ENCODE measurements at regions not wholly inside any gene's neighbourhood (a gene's known extent, or its start where the extent isn't known, plus 50 kb on each side); places are given as distances from the start of the nearest gene placed in this dataset.

GRCh38 chr3:40873934-40874699 lies 325.2 kb upstream of the CTNNB1 start:
- 93 to 96% methylated on average over 5 to 6 of the region's 6 CpGs for WGBS, 2 experiments (ENCODE audit: insufficient coverage in 1 of 2, insufficient read length in 1 of 2)
- Histone ChIP-seq H3K27me3 (ENCODE audit: control insufficient read depth, insufficient read depth, low read length, poor library complexity, severe bottlenecking) (no peaks in the 10 kb centered on the region), H3K4me3 (ENCODE audit: low read length) (peak overlapping the region; percentile 49), H3K27ac (ENCODE audit: low read depth, low read length) (no peak overlapping the region), H3K4me1 (ENCODE audit: control insufficient read depth, insufficient read depth, low read length) (peaks cover 36% of the 10 kb centered on the region), H3K9ac (ENCODE audit: extremely low read depth, low read length, poor library complexity, severe bottlenecking) (no peak overlapping the region), H3K36me3 (ENCODE audit: control insufficient read depth, insufficient read depth, low read length) (no peaks in the 10 kb centered on the region), H3K9me3 (ENCODE audit: control insufficient read depth, low read length) (no peaks in the 10 kb centered on the region)
- no peak overlapping the region for H3K27ac Mint-ChIP-seq
- no peak overlapping the region for H3K4me3 Mint-ChIP-seq
- no peak for DNase-seq
- H3K4me1 Mint-ChIP-seq = peaks cover 65% of the 10 kb centered on the region
- H3K27me3 Mint-ChIP-seq (ENCODE audit: insufficient read depth) = no peaks in the 10 kb centered on the region
- no peak for TF ChIP-seq CTCF (conservative IDR thresholded peaks at IDR 0.05)
- no peaks in the 10 kb centered on the region for H3K9me3 Mint-ChIP-seq
- no peaks in the 10 kb centered on the region for H3K36me3 Mint-ChIP-seq (ENCODE audit: low read depth)

GRCh38 chr3:40875581-40875980 lies 323.7 kb upstream of the CTNNB1 start:
- Mint-ChIP-seq H3K36me3 (ENCODE audit: low read depth) (no peaks in the 10 kb centered on the region), H3K27me3 (ENCODE audit: insufficient read depth) (no peaks in the 10 kb centered on the region), H3K9me3 (no peaks in the 10 kb centered on the region), H3K4me1 (peaks cover 63% of the 10 kb centered on the region), H3K27ac (no peak overlapping the region), H3K4me3 (no peak overlapping the region)
- no peaks in the 10 kb centered on the region for H3K9me3 ChIP-seq (ENCODE audit: control insufficient read depth, low read length)
- H3K27me3 ChIP-seq (ENCODE audit: control insufficient read depth, insufficient read depth, low read length, poor library complexity, severe bottlenecking) = no peaks in the 10 kb centered on the region
- 74 to 83% methylated on average over 1 of the region's 1 CpG for WGBS, 2 experiments (ENCODE audit: insufficient coverage in 1 of 2, insufficient read length in 1 of 2)
- peak; percentile 72 for DNase-seq
- no peak for TF ChIP-seq CTCF (conservative IDR thresholded peaks at IDR 0.05)
- no peak overlapping the region for H3K9ac ChIP-seq (ENCODE audit: extremely low read depth, low read length, poor library complexity, severe bottlenecking)
- no peaks in the 10 kb centered on the region for H3K36me3 ChIP-seq (ENCODE audit: control insufficient read depth, insufficient read depth, low read length)
- no peak overlapping the region for H3K27ac ChIP-seq (ENCODE audit: low read depth, low read length)
- no peak overlapping the region for H3K4me3 ChIP-seq (ENCODE audit: low read length)
- H3K4me1 ChIP-seq (ENCODE audit: control insufficient read depth, insufficient read depth, low read length) = peaks cover 29% of the 10 kb centered on the region

GRCh38 chr3:40876009-40876408 lies 323.3 kb upstream of the CTNNB1 start:
- Histone ChIP-seq H3K27me3 (ENCODE audit: control insufficient read depth, insufficient read depth, low read length, poor library complexity, severe bottlenecking) (no peaks in the 10 kb centered on the region), H3K4me1 (ENCODE audit: control insufficient read depth, insufficient read depth, low read length) (peaks cover 29% of the 10 kb centered on the region), H3K27ac (ENCODE audit: low read depth, low read length) (no peak overlapping the region), H3K9me3 (ENCODE audit: control insufficient read depth, low read length) (no peaks in the 10 kb centered on the region), H3K9ac (ENCODE audit: extremely low read depth, low read length, poor library complexity, severe bottlenecking) (no peak overlapping the region), H3K36me3 (ENCODE audit: control insufficient read depth, insufficient read depth, low read length) (no peaks in the 10 kb centered on the region), H3K4me3 (ENCODE audit: low read length) (no peak overlapping the region)
- Mint-ChIP-seq H3K4me3 (no peak overlapping the region), H3K27ac (no peak overlapping the region), H3K4me1 (peaks cover 59% of the 10 kb centered on the region), H3K27me3 (ENCODE audit: insufficient read depth) (peaks cover 3% of the 10 kb centered on the region), H3K9me3 (no peaks in the 10 kb centered on the region), H3K36me3 (ENCODE audit: low read depth) (no peaks in the 10 kb centered on the region)
- no peak for DNase-seq
- no peak for TF ChIP-seq CTCF (conservative IDR thresholded peaks at IDR 0.05)
- WGBS, 2 experiments (ENCODE audit: insufficient coverage in 1 of 2, insufficient read length in 1 of 2) = 93 to 95% methylated on average over 4 to 5 of the region's 5 CpGs

All from endodermal cell (in vitro differentiated cells).